Body of pancreas (tissue), 4 donors: ENCODE measurements at regions not wholly inside any gene's neighbourhood (a gene's known extent, or its start where the extent isn't known, plus 50 kb on each side); places are given as distances from the start of the nearest gene placed in this dataset.

ENCODE experiments used
- ATAC-seq: fragments of 150-250 bp; one replicate; pipeline ENCODE4 v1.9.1; 2016
- DNase-seq, 4 donors: peaks; one replicate each; pipeline ENCODE4 v3.0.0-alpha.2; 2019
- H3K27ac ChIP-seq, 4 donors: fragments of 200-600 bp; sonication (generic); 1 replicate in 3 of 4; 2 replicates in 1 of 4; pipeline versions ENCODE4 v1.5.1 to v1.6.1; 2016 to 2019; ENCODE audit warnings: mild to moderate bottlenecking in 1 of 4, mixed read lengths in 1 of 4, moderate library complexity in 1 of 4
- H3K27me3 ChIP-seq, 2 donors: fragments of 200-600 bp; sonication (generic); one replicate each; pipeline ENCODE4 v1.6.0; 2016; ENCODE audit warnings: mild to moderate bottlenecking in 1 of 2
- H3K36me3 ChIP-seq, 2 donors: fragments of 200-600 bp; sonication (generic); replicated peaks in 1 of 2; 2 replicates each; pipeline ENCODE4 v1.5.1; 2016; ENCODE audit warnings: low read depth in 2 of 2; ENCODE audit not compliant: insufficient read depth in 1 of 2
- H3K4me1 ChIP-seq: fragments of 200-600 bp; sonication (generic); one replicate; pipeline ENCODE4 v1.6.0; 2016
- H3K4me3 ChIP-seq, 2 donors: fragments of 200-600 bp; sonication (generic); 1 replicate in 1 of 2; 2 replicates in 1 of 2; pipeline ENCODE4 v1.5.1; 2016 to 2019
- H3K9me3 ChIP-seq, 3 donors: fragments of 200-600 bp; sonication (generic); 1 replicate in 2 of 3; 2 replicates in 1 of 3; pipeline ENCODE4 v1.5.1; 2016
- CTCF ChIP-seq, 7 experiments: fragments of 450-650 bp in 4 of 7; fragments of 200-600 bp in 3 of 7; sonication (generic) in 3 of 7; IDR thresholded peaks; one replicate each; pipeline ENCODE4 v1.5.1; 2016 to 2019; ENCODE audit warnings: antibody characterized with exemption in 7 of 7
- POLR2A ChIP-seq, 3 donors: fragments of 450-650 bp; IDR thresholded peaks; one replicate each; pipeline ENCODE4 v1.6.1; 2016; ENCODE audit warnings: antibody characterized with exemption in 3 of 3, mild to moderate bottlenecking in 2 of 3
- WGBS, 2 donors: methylation state at CpG; one replicate each; pipeline ENCODE4 v1.1.5; 2017; 5-methylcytosine and 5-hydroxymethylcytosine counted together
- intact Hi-C: fragments of 100-400 bp; cut with DNase I; formaldehyde crosslinking; loops from one replicate; pipeline ENCODE4 v1.15.1; 2023

GRCh38 chrX:13404364-13404763 lies 84.5 kb upstream of the ATXN3L start:
- ATAC-seq (no peak), DNase-seq (no peak)
- Histone ChIP-seq H3K27ac (no peak overlapping the region), H3K9me3 (no peaks in the 10 kb centered on the region), H3K4me1 (no peaks in the 10 kb centered on the region), H3K4me3 (no peak overlapping the region), H3K27me3 (no peaks in the 10 kb centered on the region), H3K36me3 (no peaks in the 10 kb centered on the region)
- TF ChIP-seq CTCF (IDR thresholded peaks at IDR 0.05) (no peak), POLR2A (IDR thresholded peaks at IDR 0.05) (no peak)
- 100% methylated on average over 3 of the region's 6 CpGs; no CpG with 5 or more reads in 1 of the 2 donors for WGBS, 2 donors
- intact Hi-C loops = no loop called here

GRCh38 chrX:13401724-13402123 lies 81.9 kb upstream of the ATXN3L start:
- H3K36me3 ChIP-seq = no peaks in the 10 kb centered on the region
- no peak overlapping the region for H3K27ac ChIP-seq
- no peak overlapping the region for H3K4me3 ChIP-seq
- intact Hi-C loops = no loop called here
- no peaks in the 10 kb centered on the region for H3K4me1 ChIP-seq
- TF ChIP-seq POLR2A (IDR thresholded peaks at IDR 0.05) (no peak), CTCF (IDR thresholded peaks at IDR 0.05) (no peak)
- no peak for DNase-seq
- H3K9me3 ChIP-seq = no peaks in the 10 kb centered on the region
- ATAC-seq = no peak
- H3K27me3 ChIP-seq = no peaks in the 10 kb centered on the region
- 84 to 86% methylated on average over 1 to 2 of the region's 2 CpGs for WGBS, 2 donors

- ATAC-seq (no peak), DNase-seq (no peak)
- Histone ChIP-seq H3K4me1 (no peaks in the 10 kb centered on the region), H3K9me3 (no peaks in the 10 kb centered on the region), H3K4me3 (no peak overlapping the region), H3K27me3 (no peaks in the 10 kb centered on the region), H3K27ac (peak overlapping the region in 2 of 4 donors; percentile 40 to 41), H3K36me3 (no peaks in the 10 kb centered on the region)
- WGBS, 2 donors = 56 to 80% methylated on average over 1 of the region's 1 CpG
- intact Hi-C loops = no loop called here
- TF ChIP-seq CTCF (IDR thresholded peaks at IDR 0.05) (no peak), POLR2A (IDR thresholded peaks at IDR 0.05) (no peak)
Observed at GRCh38 chrX:13398839-13399238, 79.0 kb upstream of the ATXN3L start.

GRCh38 chrX:13397878-13398818 lies 78.3 kb upstream of the ATXN3L start:
- WGBS, 2 donors = 38 to 57% methylated on average over 5 of the region's 5 CpGs
- peak; percentile 89 for ATAC-seq
- Histone ChIP-seq H3K4me3 (no peak overlapping the region), H3K36me3 (no peaks in the 10 kb centered on the region), H3K4me1 (no peaks in the 10 kb centered on the region), H3K27ac (peak overlapping the region in 2 of 4 donors; percentile 40 to 41), H3K27me3 (no peaks in the 10 kb centered on the region), H3K9me3 (no peaks in the 10 kb centered on the region)
- intact Hi-C loops = no loop called here
- DNase-seq = peak; percentile 25 to 51 (median 40)
- TF ChIP-seq POLR2A (IDR thresholded peaks at IDR 0.05) = no peak
- no peak for TF ChIP-seq CTCF (IDR thresholded peaks at IDR 0.05)

GRCh38 chrX:13396924-13397323 lies 77.1 kb upstream of the ATXN3L start:
- Histone ChIP-seq H3K27ac (no peak overlapping the region), H3K36me3 (no peaks in the 10 kb centered on the region), H3K27me3 (no peaks in the 10 kb centered on the region), H3K9me3 (no peaks in the 10 kb centered on the region), H3K4me3 (no peak overlapping the region), H3K4me1 (no peaks in the 10 kb centered on the region)
- intact Hi-C loops = no loop called here
- DNase-seq = no peak
- no peak for ATAC-seq
- TF ChIP-seq CTCF (IDR thresholded peaks at IDR 0.05) = no peak
- no peak for TF ChIP-seq POLR2A (IDR thresholded peaks at IDR 0.05)
